ENCODE measurements at regions not wholly inside any gene's neighbourhood (a gene's known extent, or its start where the extent isn't known, plus 50 kb on each side); places are given as distances from the start of the nearest gene placed in this dataset.
"Not testable (repeated sequence)": the region's sequence is repeated elsewhere in the genome, so short reads cannot be mapped to it uniquely, and the experiment has no call there.

DNA sequence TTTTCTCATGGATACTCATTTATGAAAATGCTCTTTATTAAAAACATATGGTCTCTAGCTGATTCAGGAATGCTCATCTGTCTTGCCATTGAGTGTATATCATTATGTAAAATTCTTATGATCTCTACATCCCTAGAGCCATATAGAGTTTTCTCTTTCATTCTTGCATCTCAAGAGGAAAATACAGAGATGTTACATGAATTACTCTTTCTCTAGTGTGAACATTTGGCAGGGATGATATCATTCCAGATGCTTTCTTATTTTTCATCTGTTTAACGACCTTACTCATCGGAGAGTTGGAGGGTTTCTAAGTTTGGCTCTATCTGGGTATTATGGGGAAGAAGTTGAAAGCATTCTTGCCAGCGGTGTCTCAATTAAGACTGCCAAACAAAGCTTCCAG, 202.9 kb upstream of the SLC7A11 start:
- H3K4me1 ChIP-seq (ENCODE audit: control insufficient read depth, insufficient read depth, low read length), result no peaks in the 10 kb centered on the region
- no peak overlapping the region for H3K9ac ChIP-seq (ENCODE audit: low read length)
- H3K27me3 ChIP-seq (ENCODE audit: control insufficient read depth, insufficient read depth, low read length), result no peaks in the 10 kb centered on the region
- H3K4me3 ChIP-seq (ENCODE audit: low read length), result no peak overlapping the region
- H3K36me3 ChIP-seq (ENCODE audit: control insufficient read depth, insufficient read depth, low read length), result no peaks in the 10 kb centered on the region
- H3K9me3 ChIP-seq (ENCODE audit: control insufficient read depth, low read length), result no peaks in the 10 kb centered on the region

GRCh38 chr4:138444260-138444659, 202.1 kb upstream of the SLC7A11 start:
- Histone ChIP-seq H3K4me1 (ENCODE audit: control insufficient read depth, insufficient read depth, low read length) (no peaks in the 10 kb centered on the region), H3K4me3 (ENCODE audit: low read length) (no peak overlapping the region), H3K9ac (ENCODE audit: low read length) (no peak overlapping the region), H3K9me3 (ENCODE audit: control insufficient read depth, low read length) (no peaks in the 10 kb centered on the region), H3K27me3 (ENCODE audit: control insufficient read depth, insufficient read depth, low read length) (no peaks in the 10 kb centered on the region), H3K36me3 (ENCODE audit: control insufficient read depth, insufficient read depth, low read length) (no peaks in the 10 kb centered on the region)

DNA sequence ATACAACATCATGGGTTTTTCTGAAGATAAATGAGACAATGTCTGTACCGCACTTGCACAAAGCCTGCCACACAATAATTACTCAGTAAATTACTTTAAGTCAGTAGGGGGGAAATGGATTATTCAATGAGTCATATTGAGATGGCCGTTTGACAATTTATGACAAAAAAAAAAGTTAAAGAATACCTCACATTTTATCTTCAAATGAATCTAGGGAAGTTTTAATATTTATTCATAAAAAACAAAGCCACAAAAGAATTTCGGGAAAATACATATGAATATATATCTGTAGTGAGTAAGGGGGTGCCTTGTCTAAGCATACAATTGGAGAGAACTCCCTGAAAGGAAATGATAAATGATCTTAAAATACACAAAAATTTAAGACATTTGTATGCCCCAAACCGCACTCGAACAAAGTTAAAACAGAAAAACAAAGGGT, 197.0 kb upstream of the SLC7A11 start:
- no peaks in the 10 kb centered on the region for H3K4me1 ChIP-seq (ENCODE audit: control insufficient read depth, insufficient read depth, low read length)

DNA sequence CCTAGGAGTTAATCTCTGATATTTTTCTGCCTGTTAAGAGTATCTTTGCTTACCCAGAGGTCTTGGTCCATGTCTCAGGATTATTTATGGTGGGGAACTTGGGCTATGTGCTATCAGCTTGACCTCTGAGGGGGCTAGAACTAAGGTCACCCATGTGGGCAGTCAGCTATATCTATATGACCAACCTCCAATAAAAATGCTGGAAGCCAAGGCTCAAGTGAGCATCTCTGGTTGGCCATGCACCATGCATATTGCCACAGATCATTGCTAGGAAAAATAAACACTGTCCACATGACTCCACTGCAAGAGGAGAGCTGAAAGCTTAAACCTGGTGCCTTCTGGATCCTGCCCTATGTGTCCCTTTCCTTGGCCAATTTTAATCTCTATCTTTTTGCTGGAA, 196.5 kb upstream of the SLC7A11 start:
- H3K4me3 ChIP-seq (ENCODE audit: low read length), result no peak overlapping the region
- no peak overlapping the region for H3K9ac ChIP-seq (ENCODE audit: low read length)
- H3K27me3 ChIP-seq (ENCODE audit: control insufficient read depth, insufficient read depth, low read length), result no peaks in the 10 kb centered on the region
- no peaks in the 10 kb centered on the region for H3K36me3 ChIP-seq (ENCODE audit: control insufficient read depth, insufficient read depth, low read length)
- H3K9me3 ChIP-seq (ENCODE audit: control insufficient read depth, low read length), result no peaks in the 10 kb centered on the region
- H3K4me1 ChIP-seq (ENCODE audit: control insufficient read depth, insufficient read depth, low read length), result no peaks in the 10 kb centered on the region

More for the DNA sequence above, 197.0 kb upstream of the SLC7A11 start:
- Histone ChIP-seq H3K4me3 (ENCODE audit: low read length) (no peak overlapping the region), H3K9me3 (ENCODE audit: control insufficient read depth, low read length) (no peaks in the 10 kb centered on the region), H3K27me3 (ENCODE audit: control insufficient read depth, insufficient read depth, low read length) (no peaks in the 10 kb centered on the region), H3K9ac (ENCODE audit: low read length) (no peak overlapping the region), H3K36me3 (ENCODE audit: control insufficient read depth, insufficient read depth, low read length) (no peaks in the 10 kb centered on the region)

- no peaks in the 10 kb centered on the region for H3K9me3 ChIP-seq (ENCODE audit: control insufficient read depth, low read length)
- no peaks in the 10 kb centered on the region for H3K4me1 ChIP-seq (ENCODE audit: control insufficient read depth, insufficient read depth, low read length)
- no peaks in the 10 kb centered on the region for H3K27me3 ChIP-seq (ENCODE audit: control insufficient read depth, insufficient read depth, low read length)
- H3K9ac ChIP-seq (ENCODE audit: low read length), result no peak overlapping the region
- no peak overlapping the region for H3K4me3 ChIP-seq (ENCODE audit: low read length)
- no peaks in the 10 kb centered on the region for H3K36me3 ChIP-seq (ENCODE audit: control insufficient read depth, insufficient read depth, low read length)
These were observed 195.2 kb upstream of the SLC7A11 start for GRCh38 chr4:138437263-138437851.

DNA sequence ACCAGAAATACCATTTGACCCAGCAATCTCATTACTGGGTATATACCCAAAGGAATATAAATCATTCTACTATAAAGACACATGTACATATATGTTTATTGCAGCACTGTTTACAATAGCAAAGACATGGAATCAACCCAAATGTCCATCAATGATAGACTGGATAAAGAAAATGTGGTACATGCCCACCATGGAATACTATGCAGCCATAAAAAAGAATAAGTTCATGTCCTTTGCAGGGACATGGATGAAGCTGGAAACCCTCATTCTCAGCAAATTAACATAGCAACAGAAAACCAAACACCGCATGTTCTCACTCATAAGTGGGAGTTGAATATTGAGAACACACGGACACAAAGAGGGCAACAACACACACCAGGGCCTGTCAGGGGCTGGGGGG, 193.6 kb upstream of the SLC7A11 start:
- not testable (repeated sequence) for H3K4me3 ChIP-seq (ENCODE audit: low read length); H3K9ac ChIP-seq (ENCODE audit: low read length); H3K9me3 ChIP-seq (ENCODE audit: control insufficient read depth, low read length); H3K36me3 ChIP-seq (ENCODE audit: control insufficient read depth, insufficient read depth, low read length); H3K27me3 ChIP-seq (ENCODE audit: control insufficient read depth, insufficient read depth, low read length); H3K4me1 ChIP-seq (ENCODE audit: control insufficient read depth, insufficient read depth, low read length)

DNA sequence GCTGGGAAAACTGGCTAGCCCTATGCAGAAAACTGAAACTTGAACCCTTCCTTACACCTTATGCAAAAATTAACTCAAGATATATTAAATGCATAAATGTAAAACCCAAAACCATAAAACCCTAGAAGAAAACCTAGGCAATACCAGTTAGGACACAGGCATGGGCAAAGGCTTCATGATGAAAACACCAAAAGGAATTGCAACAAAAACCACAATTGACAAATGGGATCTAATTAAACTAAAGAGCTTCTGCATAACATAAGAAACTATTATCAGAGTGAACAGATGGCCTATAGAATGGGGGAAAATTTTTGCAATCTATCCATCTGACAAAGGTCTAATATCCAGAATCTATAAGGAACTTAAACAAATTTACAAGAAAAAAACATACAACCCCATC, 192.9 kb upstream of the SLC7A11 start:
- H3K9ac ChIP-seq (ENCODE audit: low read length); H3K36me3 ChIP-seq (ENCODE audit: control insufficient read depth, insufficient read depth, low read length); H3K27me3 ChIP-seq (ENCODE audit: control insufficient read depth, insufficient read depth, low read length); H3K4me3 ChIP-seq (ENCODE audit: low read length); H3K9me3 ChIP-seq (ENCODE audit: control insufficient read depth, low read length); H3K4me1 ChIP-seq (ENCODE audit: control insufficient read depth, insufficient read depth, low read length): not testable (repeated sequence)

DNA sequence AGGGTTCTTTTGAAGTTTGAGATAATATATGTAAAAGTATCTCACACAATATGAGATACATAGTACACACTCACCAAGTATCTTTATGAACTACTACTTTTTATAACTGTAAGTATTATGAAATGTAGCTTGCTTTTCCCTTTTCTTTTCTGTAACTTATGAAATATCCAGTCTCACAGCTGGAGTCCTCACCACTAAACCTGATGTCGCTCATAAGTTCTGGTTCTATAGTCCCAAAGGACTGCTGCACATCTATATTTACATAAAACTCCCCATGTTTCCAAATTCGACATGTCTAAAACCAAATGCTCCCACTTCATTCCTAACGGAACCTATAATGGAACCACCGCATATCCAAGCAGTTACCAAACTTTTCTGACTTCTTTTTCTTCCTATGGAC, 186.5 kb upstream of the SLC7A11 start:
- no peaks in the 10 kb centered on the region for H3K4me1 ChIP-seq (ENCODE audit: control insufficient read depth, insufficient read depth, low read length)
- no peaks in the 10 kb centered on the region for H3K9me3 ChIP-seq (ENCODE audit: control insufficient read depth, low read length)
- no peaks in the 10 kb centered on the region for H3K27me3 ChIP-seq (ENCODE audit: control insufficient read depth, insufficient read depth, low read length)
- H3K4me3 ChIP-seq (ENCODE audit: low read length), result no peak overlapping the region
- H3K36me3 ChIP-seq (ENCODE audit: control insufficient read depth, insufficient read depth, low read length), result no peaks in the 10 kb centered on the region
- H3K9ac ChIP-seq (ENCODE audit: low read length), result no peak overlapping the region

- no peaks in the 10 kb centered on the region for H3K4me1 ChIP-seq (ENCODE audit: control insufficient read depth, insufficient read depth, low read length)
- H3K36me3 ChIP-seq (ENCODE audit: control insufficient read depth, insufficient read depth, low read length), result no peaks in the 10 kb centered on the region
- H3K9me3 ChIP-seq (ENCODE audit: control insufficient read depth, low read length), result no peaks in the 10 kb centered on the region
- no peak overlapping the region for H3K4me3 ChIP-seq (ENCODE audit: low read length)
- H3K9ac ChIP-seq (ENCODE audit: low read length), result no peak overlapping the region
- H3K27me3 ChIP-seq (ENCODE audit: control insufficient read depth, insufficient read depth, low read length), result no peaks in the 10 kb centered on the region
These were observed 184.6 kb upstream of the SLC7A11 start for GRCh38 chr4:138426786-138427185.

GRCh38 chr4:138420471-138420870, 178.3 kb upstream of the SLC7A11 start:
- Histone ChIP-seq H3K36me3 (ENCODE audit: control insufficient read depth, insufficient read depth, low read length) (no peaks in the 10 kb centered on the region), H3K9me3 (ENCODE audit: control insufficient read depth, low read length) (no peaks in the 10 kb centered on the region), H3K9ac (ENCODE audit: low read length) (no peak overlapping the region), H3K4me3 (ENCODE audit: low read length) (no peak overlapping the region), H3K27me3 (ENCODE audit: control insufficient read depth, insufficient read depth, low read length) (no peaks in the 10 kb centered on the region), H3K4me1 (ENCODE audit: control insufficient read depth, insufficient read depth, low read length) (no peaks in the 10 kb centered on the region)

GRCh38 chr4:138414202-138414601, 172.1 kb upstream of the SLC7A11 start:
- no peaks in the 10 kb centered on the region for H3K9me3 ChIP-seq (ENCODE audit: control insufficient read depth, low read length)
- H3K4me3 ChIP-seq (ENCODE audit: low read length), result no peak overlapping the region
- no peaks in the 10 kb centered on the region for H3K27me3 ChIP-seq (ENCODE audit: control insufficient read depth, insufficient read depth, low read length)
- no peaks in the 10 kb centered on the region for H3K36me3 ChIP-seq (ENCODE audit: control insufficient read depth, insufficient read depth, low read length)
- H3K4me1 ChIP-seq (ENCODE audit: control insufficient read depth, insufficient read depth, low read length), result no peaks in the 10 kb centered on the region
- no peak overlapping the region for H3K9ac ChIP-seq (ENCODE audit: low read length)

DNA sequence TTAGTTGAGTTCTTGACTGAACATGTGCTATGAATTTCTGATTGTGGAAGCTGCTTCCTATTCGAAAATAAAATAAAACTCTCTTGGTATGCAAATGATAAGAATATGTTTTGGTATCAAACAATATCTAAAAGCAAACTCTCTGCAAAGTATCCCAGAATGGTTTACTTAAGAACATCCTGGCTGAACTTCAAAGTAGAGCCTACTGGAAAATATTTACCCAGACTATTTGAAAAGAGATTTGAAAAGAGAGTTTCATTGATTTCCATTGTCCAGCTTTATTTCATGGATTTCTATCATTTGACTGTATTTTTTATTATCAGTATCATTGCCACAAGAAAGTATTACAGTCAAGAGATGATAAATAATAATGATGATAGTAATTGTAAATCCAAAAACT, 171.1 kb upstream of the SLC7A11 start:
- Histone ChIP-seq H3K9ac (ENCODE audit: low read length) (no peak overlapping the region), H3K4me3 (ENCODE audit: low read length) (no peak overlapping the region), H3K27me3 (ENCODE audit: control insufficient read depth, insufficient read depth, low read length) (no peaks in the 10 kb centered on the region), H3K36me3 (ENCODE audit: control insufficient read depth, insufficient read depth, low read length) (no peaks in the 10 kb centered on the region), H3K4me1 (ENCODE audit: control insufficient read depth, insufficient read depth, low read length) (no peaks in the 10 kb centered on the region), H3K9me3 (ENCODE audit: control insufficient read depth, low read length) (no peaks in the 10 kb centered on the region)

DNA sequence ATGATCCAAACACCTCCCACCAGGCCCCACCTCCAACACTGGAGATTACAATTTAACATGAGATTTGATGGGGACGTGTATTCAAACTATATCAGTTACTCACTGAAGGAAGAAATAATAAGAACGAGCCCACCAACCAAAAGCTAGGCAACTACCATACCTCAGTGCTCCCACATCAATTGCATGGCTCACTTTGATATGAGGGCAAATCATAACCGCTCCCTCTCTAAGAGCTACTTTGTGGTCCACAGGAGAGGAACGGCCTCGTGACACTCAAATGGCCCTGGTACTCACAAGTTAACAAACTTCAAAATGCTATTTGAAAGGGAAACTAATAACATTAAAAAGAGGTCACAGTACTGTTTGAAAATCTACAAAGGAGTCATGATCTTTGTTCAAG, 170.7 kb upstream of the SLC7A11 start:
- Histone ChIP-seq H3K9me3 (ENCODE audit: control insufficient read depth, low read length) (no peaks in the 10 kb centered on the region), H3K4me3 (ENCODE audit: low read length) (no peak overlapping the region), H3K4me1 (ENCODE audit: control insufficient read depth, insufficient read depth, low read length) (no peaks in the 10 kb centered on the region), H3K36me3 (ENCODE audit: control insufficient read depth, insufficient read depth, low read length) (no peaks in the 10 kb centered on the region), H3K9ac (ENCODE audit: low read length) (no peak overlapping the region), H3K27me3 (ENCODE audit: control insufficient read depth, insufficient read depth, low read length) (no peaks in the 10 kb centered on the region)
